PC-3 (cell line): ENCODE measurements at regions not wholly inside any gene's neighbourhood (a gene's known extent, or its start where the extent isn't known, plus 50 kb on each side); places are given as distances from the start of the nearest gene placed in this dataset.

Experiments used
- EZH2 ChIP-seq: fragments of 300-600 bp; sonication (generic); IDR thresholded peaks from one replicate; pipeline ENCODE4 v1.6.1; 2017; ENCODE audit warnings: antibody characterized with exemption, mild to moderate bottlenecking, low read length; ENCODE audit not compliant: unreplicated experiment
- EZH2phosphoT487 ChIP-seq: fragments of 300-600 bp; sonication (generic); IDR thresholded peaks from 2 replicates; pipeline ENCODE4 v1.6.1; 2018; ENCODE audit warnings: mild to moderate bottlenecking, antibody characterized with exemption, low read length, borderline replicate concordance
- TF ChIP-seq, protein P1 (sequence below): fragments of 300-600 bp; sonication (generic); conservative IDR thresholded peaks from 2 replicates; pipeline ENCODE4 v1.5.1; 2017; ENCODE audit warnings: antibody characterized with exemption, low read depth, mild to moderate bottlenecking, low read length

DNA sequence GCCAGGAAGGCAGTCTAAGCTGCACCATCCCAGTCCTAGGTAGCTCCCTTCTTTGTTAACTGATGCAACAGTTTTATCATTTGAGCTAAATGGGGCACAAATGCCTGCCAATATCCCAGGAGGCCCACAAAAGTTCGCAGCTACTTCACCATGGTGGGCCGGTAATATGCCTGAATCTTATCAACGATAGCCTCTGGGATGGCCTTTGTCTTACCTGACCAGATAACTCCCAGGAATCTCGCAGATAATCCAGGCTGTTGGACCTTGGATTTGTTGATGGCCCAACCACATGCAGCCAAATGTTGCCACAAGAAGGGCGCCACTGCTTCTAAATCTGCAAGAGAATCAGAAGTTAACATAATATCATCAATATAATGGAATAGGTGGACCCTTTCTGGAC is 83.8 kb upstream of the ATP10B start:
- TF ChIP-seq EZH2 (no peak), EZH2phosphoT487 (no peak)
- TF ChIP-seq, protein P1, sequence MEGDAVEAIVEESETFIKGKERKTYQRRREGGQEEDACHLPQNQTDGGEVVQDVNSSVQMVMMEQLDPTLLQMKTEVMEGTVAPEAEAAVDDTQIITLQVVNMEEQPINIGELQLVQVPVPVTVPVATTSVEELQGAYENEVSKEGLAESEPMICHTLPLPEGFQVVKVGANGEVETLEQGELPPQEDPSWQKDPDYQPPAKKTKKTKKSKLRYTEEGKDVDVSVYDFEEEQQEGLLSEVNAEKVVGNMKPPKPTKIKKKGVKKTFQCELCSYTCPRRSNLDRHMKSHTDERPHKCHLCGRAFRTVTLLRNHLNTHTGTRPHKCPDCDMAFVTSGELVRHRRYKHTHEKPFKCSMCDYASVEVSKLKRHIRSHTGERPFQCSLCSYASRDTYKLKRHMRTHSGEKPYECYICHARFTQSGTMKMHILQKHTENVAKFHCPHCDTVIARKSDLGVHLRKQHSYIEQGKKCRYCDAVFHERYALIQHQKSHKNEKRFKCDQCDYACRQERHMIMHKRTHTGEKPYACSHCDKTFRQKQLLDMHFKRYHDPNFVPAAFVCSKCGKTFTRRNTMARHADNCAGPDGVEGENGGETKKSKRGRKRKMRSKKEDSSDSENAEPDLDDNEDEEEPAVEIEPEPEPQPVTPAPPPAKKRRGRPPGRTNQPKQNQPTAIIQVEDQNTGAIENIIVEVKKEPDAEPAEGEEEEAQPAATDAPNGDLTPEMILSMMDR = no peak
